HG02870 (cell line): ENCODE measurements at regions not wholly inside any gene's neighbourhood (a gene's known extent, or its start where the extent isn't known, plus 50 kb on each side); places are given as distances from the start of the nearest gene placed in this dataset.
"Not testable (repeated sequence)": the region's sequence is repeated elsewhere in the genome, so short reads cannot be mapped to it uniquely, and the experiment has no call there.

ENCODE experiments used
- ATAC-seq: cut with Tn5 transposase; IDR thresholded peaks from one replicate; pipeline ENCODE4 v1.9.1; 2021; ENCODE audit warnings: mild to moderate bottlenecking, moderate library complexity; ENCODE audit not compliant: unreplicated experiment

DNA sequence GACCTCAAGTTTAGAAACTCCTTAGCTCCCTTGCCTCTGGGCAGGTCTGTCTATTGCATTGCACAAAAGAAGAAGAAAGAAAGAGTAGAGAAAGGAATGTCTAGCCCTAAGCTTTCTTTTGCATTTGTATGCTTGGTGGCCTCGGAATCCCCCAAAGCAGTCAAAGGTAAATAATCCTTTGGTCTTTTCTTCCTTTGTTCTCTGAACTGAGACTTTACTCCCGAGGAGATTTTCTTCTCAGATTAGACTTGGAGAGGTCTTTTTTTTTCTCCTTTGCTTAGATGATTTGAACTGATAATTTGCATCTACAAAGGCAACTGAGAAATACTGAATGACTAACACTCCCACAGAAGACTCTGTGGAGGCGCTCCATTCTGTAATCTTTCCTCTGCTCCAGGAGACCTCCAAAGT lies 93.2 kb downstream of the AKR1D1 start:
- no peak for ATAC-seq

DNA sequence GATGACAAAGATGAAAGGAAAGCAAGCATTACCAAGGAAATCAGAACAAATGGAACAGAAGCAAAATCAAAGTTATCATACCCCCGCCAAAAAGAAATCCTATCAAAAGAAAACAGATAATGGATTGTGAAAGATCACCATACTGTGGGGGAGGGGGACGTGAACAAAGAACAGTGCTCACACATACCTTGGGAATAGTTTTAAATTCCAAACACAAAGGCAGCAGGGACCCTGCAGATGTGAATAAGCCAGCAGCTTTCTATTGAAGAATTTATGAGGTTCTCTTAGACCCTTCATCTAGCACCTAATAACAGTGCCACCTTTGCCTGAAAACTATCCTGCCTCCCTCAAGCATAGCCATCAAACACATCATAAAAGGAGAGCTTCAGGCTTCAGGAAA lies 94.0 kb downstream of the AKR1D1 start:
- ATAC-seq: no peak

DNA sequence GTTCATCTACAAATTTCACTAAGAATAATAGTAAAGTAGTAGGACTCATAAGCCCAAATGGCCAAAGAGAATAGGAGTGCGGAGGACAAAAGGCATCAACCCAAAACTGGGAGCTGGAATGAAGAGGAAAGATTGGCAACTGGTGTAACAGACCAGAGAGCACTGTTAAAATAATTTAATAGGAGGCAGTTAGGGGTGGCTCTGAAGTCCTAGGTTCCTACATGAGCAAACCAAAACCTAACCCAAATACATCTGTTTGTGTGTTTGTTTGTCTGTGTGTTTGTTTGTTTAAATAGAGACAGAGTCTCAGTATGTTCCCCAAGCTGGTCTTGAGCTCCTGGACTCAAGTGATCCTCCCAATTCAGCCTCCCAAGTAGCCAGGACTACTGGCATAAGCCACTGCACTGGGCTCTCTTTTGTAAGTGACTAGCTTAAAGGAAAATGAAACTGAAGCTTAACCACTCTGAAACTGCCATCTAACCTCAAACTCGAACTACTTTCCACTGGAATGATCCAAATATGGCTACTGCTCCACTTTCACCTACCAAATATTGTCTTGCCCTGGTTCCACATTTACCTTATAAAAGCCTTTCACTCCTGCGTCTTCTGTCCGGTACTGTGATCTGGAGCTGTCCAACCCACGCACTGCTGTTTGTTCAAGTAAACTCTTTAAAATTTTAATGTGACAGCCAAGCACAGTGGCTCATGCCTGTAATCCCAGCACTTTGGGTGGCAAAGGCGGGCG lies 94.9 kb downstream of the AKR1D1 start:
- peak; percentile 93 for ATAC-seq

DNA sequence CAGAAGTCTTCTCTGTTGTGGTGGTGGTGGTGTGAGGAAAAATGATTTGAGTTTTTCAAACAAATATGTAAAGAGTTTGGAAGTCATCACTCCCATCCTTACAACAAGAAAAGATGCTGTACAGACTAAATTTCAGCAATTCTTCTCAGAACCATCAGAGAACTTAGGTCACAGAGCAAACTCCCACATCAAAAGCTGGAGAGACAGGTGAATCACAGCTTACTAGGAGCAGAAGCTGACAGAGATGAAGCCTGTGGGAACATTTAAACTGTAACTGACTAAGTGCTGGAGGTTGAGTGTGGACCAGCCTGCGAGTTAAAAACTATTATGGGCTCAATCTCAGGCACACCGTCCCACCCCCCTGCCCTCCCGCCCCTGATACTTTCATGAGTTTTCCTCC lies 97.3 kb downstream of the AKR1D1 start:
- ATAC-seq: no peak

DNA sequence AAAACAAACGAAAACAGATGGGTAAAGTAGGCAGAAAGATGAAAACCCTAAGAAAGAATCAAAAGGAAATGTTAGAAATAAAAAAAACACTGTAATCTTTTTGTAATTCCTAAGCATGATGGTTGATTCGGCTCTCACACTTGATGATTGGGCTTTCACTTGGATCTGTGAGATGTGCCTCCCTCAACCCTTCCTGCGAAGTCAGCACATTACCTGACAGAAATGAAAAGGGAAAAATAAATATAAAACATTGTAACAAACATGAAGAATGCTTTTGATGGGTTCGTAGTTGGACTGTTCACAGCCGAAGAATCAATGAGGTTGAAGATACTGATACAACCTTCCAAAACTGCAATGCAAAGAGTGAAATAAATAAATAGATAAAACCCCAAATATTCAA lies 99.8 kb downstream of the AKR1D1 start:
- ATAC-seq: no peak

DNA sequence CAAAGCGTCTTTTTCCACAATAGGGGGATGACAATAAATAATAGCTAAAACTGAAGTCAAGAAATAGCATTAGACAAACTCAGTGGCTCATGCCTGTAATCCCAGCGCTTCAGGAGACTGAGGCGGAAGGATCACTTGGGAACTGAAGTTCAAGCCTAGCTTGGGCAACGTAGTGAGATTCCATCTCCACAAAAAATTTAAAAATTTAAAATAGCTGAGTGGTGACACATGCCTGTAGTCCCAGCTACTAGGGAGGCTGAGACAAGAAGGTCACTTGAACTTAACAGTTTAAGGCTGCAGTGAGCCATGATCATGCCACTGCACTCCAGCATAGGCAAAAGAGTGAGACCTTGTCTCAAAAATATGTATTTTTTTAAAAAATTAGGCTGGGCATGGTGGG lies 107.9 kb downstream of the AKR1D1 start:
- ATAC-seq: no peak

DNA sequence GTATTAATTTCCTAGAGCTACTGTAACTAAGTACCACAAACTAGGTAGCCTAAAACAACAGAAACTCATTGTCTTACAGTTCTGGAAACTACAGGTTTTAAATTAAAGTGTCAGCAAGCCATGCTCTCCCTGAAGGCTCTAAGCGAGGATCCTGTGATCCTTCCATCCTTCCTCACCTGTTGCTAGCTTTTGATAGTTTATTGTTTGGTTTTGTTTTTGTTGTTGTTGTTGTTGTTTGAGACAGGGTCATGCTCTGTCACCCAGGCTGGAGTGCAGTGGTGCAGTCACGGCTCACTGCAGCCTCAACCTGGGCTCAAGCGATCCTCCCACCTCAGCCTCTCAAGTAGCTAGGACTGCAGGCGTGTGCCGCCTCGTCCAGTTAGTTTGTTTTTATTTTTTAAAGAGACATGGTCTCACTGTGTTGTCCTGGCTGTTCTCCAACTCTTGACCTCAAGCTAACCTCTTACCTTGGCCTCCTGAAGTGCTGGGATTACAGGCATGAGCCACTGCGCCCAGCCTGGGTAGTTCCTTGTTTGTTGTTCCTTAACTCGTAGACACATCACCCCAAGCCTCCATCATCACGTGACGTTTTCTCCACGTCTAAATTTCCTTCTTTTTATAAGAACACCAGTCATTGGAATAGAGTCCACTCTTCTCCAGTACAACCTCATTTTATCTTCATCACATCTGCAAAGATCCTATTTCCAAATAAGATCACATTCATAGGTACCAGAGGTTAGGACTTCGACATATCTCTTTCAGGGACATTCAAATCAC lies 109.1 kb downstream of the AKR1D1 start:
- ATAC-seq: no peak

DNA sequence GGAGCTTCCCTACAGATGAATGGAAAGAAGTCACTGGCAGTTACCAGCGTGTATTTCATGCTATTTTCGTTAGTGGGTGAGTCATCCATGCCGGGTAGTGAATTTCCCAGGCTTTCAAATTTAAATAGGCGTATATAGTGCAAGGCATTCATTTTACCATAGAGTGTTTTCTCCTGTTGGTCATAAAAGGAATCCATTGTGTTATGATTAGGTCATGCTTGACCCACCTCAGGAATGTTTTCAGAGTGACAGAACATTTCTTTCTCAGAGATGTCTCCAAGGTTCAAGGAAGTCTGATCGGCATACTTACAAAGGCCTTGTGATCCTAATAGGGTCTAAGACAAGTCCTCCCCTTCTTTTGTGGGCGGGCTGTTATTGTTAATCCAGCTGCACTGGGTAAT lies 110.7 kb downstream of the AKR1D1 start:
- ATAC-seq: no peak

DNA sequence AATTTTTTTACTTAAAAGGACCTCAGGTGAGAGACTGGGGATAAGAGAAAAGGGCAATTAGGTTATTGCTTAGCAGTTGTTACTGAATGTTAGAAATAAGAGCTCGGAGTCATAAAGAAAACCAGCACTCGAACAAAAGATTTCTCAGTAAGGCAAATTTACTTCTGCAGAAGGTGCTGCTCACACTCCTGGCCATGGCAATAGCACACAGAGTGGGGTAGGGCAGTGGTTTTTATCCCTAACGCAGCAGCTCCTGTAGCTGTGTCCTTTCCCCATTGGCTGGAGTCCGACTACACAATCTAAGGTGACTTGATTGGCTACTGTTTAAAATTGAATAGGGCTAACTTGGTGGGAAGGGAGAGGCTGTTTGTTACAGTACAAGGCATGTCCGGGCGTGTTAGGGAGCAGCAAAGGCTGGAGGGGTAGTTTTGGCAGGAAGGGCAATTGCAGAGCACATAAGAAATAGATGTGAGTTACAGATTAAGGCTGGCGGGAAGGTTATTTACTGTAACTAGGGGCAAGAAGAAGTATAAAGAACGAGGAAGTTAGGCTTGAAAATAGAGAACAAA lies 112.1 kb downstream of the AKR1D1 start:
- no peak for ATAC-seq

DNA sequence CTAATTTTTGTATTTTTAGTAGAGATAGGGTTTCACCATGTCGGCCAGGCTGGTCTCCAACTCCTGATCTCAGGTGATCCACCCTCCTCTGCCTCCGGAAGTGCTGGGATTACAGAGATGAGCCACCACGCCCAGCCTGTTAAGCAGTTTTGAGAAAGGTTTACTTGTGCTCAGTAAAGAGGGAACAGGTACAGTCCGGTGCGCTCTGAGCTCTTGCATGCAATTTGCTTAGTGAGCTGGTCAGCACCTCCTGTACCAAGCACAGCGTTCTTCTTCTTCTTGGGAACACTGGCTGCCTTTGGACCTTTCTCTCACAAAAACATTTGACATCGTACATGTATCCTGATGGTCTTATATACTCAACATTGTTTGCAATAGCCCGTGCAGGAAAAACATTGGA lies 118.3 kb downstream of the AKR1D1 start:
- ATAC-seq: no peak

DNA sequence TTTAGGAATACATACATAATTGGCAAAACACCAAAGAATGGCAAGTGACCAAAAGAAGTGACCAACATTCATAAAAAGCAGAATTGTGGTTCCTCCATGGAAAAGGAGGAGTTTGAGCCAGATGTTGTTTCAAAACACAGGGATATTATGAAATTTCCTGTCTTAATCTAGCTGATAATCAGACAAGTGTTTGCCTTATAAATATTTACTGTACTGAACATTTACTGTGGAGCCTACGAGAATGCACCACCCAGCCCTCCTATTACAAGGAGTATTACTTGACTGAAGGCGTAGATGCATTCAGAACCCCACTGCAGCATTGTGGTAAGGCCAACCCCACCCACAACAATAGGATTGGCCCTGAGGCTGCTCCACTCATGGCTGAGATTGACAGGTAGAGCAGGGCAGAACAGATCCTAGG lies 118.9 kb downstream of the AKR1D1 start:
- ATAC-seq: no peak

DNA sequence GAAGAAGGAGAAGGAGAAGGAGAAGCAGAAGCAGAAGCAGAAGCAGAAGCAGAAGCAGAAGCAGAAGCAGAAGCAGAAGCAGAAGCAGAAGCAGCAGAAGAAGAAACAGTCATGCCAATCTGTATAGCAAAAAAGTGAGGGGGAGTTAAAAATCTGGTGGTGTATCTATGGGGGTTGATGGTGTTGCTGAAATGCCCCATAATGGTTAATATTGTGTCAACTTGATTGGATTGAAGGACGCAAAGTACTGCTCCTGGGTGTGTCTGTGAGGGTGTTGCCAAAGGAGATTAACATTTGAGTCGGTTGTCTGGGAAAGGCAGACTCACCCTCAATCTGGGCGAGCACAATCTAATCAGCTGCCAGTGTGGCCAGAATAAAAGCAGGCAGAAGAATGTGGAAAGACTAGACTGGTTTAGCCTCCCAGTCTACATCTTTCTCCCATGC lies 120.3 kb downstream of the AKR1D1 start:
- ATAC-seq: not testable (repeated sequence)

DNA sequence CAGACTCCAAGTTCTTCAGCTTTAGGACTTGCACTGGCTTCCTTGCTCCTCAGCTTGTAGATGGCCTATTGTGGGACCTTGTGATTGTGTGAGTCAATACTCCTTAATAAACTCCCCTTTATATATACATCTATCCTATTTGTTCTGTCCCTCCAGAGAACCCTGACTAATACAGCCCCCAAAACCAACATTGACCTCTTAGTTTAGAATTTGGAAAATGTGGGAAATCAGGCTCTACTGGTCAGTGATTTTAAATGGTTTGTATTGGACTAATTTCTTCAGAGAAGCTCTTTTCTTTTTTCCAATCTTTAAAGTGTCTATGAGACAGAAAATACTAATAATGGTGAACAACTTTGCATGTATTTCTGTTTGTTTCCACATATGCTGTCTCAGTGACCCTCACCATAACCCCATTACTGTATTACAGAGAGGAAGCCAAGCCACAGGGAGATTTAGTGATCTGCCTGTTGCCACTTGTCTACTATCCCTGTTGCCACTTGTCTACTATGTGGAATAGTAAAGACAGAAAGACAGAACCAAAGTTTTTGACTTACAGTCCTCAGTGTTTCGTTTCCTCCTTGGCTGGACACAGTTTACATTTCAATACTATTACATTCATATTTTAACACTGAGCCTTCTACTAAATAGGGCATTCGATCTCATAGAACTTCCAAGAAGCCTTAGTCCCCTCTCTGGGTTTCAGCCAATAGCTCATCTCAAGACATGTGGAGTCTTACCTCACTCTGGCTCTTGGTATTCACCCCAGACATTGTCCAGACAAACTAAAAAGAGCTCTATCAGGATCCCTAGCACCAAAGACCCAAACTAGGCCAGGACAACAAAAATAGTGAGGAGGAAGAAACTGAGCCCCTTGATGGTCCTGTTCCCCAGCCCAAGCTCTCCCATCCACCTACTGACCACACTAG lies 121.0 kb downstream of the AKR1D1 start:
- no peak for ATAC-seq

DNA sequence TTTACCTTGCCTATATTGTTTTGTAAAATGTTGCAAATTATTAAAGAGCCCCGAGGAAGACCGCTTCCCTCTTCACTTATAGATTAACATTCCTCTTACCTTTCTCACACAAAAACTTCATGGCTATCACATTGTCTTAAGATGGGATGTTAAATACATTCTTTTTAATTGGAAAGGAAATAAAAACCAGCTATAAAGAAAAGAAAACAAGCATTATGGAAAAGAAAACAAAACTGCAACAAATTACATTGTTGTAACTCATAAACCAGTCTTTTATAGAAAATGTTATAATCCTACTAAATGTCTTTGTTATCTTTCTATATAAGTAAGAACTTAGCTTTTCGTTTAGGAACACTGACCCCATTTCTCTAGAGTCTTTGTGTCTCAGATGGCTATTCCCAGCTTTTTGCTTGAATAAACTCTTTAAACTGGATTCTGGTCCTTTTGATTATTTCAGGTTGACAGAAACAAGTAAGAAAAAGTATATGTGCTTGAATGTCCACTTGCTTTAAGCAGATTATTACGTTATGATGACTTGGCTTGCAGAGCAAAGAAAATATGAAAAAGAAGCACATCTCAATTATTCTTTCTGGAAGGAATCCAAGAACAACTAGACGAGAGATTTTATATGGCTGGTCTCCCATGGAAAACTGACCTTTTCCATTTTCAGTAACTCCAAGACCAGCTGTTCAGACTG lies 128.2 kb downstream of the AKR1D1 start:
- no peak for ATAC-seq

DNA sequence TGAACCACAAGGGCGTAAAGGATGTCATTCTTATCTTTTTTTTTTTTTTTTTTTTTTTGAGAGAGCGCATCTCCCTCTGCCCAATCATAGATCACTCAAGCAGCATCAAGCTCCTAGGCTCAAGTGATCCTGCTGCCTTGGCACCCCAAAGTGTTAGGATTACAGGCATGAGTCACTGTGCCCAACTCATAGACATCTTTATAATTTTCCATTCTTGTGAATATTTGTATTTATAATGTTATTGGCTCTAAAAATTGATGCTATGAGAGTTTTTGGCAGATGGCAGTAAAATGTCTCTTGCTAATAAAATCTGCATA lies 128.7 kb downstream of the AKR1D1 start:
- ATAC-seq: no peak

DNA sequence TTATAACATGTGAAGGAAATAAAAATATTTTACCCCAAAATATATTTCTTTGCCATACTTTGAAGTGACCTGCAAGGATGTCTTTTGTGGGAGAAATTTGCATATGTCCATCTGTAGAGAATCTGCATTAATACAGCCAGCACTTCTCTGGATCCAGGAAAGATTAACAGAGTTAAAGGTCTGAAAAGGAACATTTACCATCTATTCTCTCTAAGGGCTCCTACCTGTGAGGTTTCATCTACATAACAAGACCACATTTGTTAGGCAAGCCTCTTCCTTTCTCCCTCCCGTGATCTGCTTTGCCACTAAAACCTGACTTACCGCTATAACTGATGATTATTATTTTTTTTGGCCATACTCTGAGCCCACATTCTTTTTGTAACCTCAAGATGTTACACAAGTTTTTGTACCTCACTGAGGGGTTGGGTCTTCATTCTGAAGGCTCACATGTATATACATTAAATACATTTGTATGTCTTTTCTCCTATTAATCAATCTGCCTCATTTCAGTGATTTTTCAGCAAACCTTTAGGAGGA lies 129.4 kb downstream of the AKR1D1 start:
- no peak for ATAC-seq

DNA sequence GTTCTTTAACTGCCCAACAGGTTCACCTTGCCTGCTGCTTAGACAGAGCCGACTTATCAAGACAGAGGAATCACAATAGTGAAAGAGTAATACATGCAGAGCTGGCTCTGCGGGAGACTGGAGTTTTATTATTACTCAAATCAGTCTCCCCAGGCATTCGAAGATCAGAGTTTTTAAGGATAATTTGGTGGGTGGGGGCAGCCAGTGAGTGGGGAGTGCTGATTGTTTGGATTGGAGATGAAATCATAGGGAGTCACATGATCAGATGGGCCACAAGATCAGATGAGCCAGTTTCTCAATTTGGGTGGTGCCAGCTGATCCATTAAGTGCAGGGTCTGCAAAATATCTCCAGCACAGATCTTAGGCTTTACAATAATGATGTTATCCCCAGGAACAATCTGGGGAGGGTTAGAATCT lies 131.3 kb downstream of the AKR1D1 start:
- no peak for ATAC-seq

DNA sequence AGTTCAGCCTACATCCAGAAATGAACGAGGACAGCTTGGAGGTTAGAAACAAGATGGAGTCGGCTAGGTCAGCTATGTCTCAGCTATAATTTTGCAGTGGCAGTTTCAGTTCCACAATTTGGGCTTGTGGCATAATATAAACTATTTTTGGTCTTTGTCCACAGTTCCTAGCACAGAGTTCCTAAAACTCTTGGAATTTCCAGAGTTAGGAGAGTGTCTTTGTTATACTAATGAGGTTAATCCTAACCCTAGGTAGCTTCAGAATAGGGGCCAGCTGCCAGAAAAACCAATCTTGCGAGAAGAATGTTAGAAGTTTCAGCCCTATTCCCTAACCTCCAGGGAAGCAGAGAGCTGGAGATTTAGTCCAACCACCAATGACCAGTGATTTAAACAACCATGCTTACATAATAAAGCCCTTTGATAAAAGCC lies 131.9 kb downstream of the AKR1D1 start:
- no peak for ATAC-seq

DNA sequence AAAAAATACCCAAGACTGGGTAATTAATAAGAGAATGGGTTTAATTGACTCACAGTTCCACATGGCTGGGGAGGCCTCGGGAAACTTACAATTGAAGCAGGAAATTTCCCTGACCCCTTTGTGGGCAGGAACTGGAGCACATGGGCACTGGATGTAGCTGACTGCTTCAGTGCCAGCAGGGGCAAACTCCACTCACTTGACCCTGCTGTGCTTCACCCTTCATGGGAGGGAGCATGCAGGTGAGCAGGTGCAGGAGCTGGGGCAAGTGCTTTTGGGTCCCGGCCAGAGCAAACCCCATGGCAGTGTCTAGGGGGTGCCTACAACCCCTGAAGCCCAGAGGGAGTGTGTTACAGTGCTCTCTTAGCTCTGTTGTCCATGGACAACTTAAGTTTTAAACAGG lies 132.6 kb downstream of the AKR1D1 start:
- no peak for ATAC-seq

DNA sequence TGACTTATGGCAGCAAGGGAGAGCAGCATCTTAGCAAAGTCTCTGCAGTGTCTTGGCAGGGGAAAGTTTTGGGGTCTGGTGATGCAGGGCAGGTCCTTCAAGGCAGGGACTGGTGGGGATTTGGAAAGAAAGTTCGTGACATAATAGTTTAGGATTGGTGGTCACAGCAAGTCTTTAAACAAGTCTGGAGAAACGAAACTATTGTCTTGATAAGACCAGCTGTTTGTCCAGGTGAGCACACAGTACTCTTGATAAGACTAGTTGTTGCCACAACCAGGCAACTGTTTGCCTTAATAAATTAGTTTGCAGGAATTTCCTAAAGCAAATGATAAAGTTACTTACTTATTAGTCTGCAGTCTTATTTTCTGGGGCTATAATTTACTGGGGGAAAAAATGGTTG lies 136.1 kb downstream of the AKR1D1 start:
- ATAC-seq: no peak
